GM21360 (cell line): ENCODE measurements at regions not wholly inside any gene's neighbourhood (a gene's known extent, or its start where the extent isn't known, plus 50 kb on each side); places are given as distances from the start of the nearest gene placed in this dataset.
"Not testable (repeated sequence)": the region's sequence is repeated elsewhere in the genome, so short reads cannot be mapped to it uniquely, and the experiment has no call there.

Experiments
- ATAC-seq: cut with Tn5 transposase; IDR thresholded peaks from one replicate; pipeline ENCODE4 v1.9.1; 2021; ENCODE audit warnings: mild to moderate bottlenecking, moderate library complexity; ENCODE audit not compliant: unreplicated experiment

DNA sequence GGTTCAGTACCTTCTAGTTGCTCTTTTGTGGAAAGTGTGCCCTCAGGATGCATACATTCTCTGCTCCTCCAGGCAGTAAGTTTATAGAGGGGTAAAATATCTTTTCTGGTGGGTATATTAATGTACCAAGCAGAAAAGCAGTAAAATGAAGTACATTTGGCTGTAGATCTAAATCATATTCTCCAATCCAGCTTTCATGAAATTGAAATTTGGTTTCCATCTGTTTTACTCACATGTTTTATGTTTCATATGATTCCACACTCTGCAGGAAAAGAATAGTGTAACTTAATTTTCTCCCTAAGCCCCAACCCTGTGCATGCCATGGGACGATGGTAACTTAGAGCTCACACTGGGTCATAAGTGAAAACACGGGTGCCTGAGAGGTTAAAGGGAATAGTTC is 172.3 kb downstream of the AKAIN1 start:
- no peak for ATAC-seq

DNA sequence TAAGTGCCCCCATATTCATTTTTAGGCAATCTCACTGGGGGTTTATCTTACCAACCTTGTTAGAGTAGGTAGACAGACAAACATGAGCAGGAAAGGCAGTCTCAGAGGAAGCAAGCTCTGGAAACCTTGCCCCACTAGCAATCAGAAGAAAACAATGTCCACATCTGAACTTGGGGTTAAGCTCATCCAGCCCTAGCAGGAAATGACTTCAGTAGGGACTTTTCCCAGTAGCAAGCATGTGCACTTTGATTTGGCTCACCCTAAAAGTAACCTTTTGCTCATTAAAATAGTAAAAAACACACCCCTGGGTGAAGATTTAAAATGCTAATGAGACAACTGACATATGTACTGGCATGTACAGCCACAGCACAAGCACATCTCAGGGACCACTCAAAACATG is 175.5 kb downstream of the AKAIN1 start:
- no peak for ATAC-seq

DNA sequence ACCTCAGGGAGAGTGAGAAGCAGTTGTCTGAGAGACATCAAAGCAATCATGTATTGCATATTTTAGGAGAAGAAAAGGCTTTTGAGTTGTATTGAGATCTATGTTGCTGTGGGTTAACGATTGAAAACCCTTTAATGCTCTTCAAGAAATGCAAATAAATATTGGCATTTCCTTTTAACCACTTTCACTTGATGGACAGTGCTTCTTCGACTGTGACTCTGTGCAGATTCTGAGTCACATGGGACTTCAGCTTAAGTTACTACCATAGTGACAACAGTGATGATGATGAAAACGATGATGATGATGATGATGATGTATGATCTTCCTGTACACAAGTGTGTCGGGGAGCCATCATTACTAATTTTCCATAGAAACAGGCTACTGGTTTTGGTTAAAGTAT is 181.8 kb downstream of the AKAIN1 start:
- ATAC-seq = no peak

DNA sequence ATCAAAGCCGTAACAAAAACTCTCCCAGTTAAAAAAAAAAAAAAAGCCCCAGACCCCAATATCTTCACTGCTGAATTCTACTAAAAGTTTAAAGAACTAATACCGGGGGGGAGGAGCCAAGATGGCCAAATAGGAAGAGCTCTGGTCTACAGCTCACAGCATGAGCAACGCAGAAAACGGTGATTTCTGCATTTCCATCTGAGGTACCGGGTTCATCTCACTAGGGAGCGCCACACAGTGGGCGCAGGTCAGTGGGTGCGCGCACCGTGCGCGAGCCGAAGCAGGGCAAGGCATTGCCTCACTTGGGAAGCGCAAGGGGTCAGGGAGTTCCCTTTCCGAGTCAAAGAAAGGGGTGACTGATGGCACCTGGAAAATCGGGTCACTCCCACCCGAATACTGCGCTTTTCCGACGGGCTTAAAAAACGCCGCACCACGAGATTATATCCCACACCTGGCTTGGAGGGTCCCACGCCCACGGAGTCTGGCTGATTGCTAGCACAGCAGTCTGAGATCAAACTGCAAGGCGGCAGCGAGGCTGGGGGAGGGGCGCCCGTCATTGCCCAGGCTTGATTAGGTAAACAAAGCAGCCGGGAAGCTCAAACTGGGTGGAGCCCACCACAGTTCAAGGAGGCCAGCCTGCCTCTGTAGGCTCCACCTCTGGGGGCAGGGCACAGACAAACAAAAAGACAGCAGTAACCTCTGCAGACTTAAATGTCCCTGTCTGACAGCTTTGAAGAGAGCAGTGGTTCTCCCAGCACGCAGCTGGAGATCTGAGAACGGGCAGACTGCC is 192.8 kb downstream of the AKAIN1 start:
- not testable (repeated sequence) for ATAC-seq

DNA sequence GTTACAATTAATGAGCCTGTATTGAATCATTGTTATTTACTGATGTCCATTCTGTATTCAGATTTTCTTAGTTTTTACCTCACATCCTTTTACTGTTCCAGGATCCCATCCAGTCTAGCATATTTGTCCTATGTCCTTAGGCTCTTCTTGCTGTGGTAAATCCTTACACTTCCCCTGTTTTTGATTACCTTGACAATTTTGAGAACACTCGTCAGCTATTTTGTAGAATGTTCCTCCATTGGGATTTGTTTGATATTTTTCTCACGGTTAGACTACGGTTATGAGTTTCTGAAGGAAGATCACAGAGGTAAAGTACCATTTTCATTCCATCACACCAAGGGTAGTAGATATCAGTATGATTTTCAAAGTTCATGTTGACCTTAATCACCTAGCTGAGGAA is 202.3 kb downstream of the AKAIN1 start:
- no peak for ATAC-seq

DNA sequence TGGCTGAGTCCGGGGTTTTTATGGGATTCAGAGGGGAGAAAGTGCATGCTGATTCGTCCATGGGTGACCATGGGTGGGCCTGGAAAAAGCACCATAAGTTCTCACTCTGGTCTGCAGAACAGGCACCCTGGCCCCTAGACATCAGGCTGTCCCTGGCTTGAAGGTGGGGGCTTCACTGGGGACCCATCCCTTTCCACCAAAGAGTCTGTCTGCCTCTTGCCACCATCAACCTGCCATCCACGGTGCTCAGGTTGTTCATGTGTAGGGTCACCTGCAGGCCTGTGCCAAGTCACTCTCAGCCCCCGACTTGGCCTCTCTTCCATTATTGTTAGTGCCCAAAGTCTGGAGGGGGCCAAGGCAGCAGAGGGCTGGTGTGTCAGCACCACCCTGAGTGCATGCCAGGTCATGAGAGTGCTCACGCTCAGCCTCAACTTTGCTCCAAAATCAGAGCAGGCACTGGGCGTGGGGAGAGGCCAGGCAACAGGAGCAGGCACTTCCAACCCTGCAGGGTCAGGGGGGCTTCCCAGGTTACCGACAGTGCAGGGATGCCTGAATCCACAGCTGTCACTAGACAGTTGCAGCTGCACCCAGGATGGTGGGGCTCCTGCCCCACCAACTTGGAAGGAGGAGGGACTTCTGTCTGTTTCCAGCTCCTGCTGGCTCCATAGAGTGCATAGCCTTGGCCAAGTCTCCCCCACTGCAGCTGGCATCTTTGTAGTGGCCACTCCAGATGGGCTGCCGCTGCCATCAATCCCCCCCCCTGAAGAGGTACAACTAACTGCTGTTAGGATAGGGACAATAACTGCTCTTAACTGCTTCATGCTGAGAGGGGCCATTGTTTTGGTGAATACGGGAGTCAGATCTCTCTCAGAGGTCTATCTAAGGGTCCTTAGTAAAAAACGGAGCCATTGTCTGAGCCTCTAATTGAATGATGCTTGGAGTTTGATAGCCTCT is 209.3 kb downstream of the AKAIN1 start:
- ATAC-seq = no peak

DNA sequence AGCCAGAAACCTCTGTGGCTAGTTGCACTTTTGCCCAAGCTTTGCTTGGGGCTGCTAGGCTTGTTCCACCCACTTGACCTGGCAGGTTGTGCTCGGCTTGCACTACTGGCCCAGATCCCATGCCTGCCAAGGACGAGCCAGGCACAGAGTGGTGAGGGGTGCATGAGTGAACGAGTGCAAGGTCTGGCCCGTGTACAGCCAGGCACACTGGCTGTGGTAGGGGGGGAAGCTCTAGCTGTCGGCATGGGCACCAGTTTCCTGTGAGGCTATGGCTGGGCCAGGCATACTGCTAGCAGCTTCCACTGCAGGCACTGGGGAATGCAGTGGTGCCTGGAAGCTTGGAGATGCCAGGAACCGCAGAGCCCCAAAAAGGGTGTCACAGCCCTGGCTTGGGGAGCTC is 210.4 kb downstream of the AKAIN1 start:
- no peak for ATAC-seq

DNA sequence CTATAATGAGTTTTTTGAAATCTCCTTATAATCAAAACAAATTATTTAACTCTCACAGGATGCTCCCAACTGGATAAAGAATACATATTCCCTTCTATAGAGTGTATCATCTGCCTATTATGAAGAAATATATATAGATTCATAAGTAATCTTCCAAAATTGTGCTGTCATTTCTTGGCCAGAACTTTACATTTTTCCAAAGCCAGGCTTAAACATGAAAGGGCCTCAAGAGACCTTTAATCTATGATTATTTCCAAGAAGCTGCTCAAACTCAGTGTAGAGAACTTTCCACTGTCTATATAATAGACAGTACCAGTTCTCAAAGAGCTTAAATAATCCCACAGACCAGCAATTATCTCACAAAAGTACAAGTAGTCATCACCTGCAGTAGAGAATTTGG is 211.0 kb downstream of the AKAIN1 start:
- no peak for ATAC-seq

DNA sequence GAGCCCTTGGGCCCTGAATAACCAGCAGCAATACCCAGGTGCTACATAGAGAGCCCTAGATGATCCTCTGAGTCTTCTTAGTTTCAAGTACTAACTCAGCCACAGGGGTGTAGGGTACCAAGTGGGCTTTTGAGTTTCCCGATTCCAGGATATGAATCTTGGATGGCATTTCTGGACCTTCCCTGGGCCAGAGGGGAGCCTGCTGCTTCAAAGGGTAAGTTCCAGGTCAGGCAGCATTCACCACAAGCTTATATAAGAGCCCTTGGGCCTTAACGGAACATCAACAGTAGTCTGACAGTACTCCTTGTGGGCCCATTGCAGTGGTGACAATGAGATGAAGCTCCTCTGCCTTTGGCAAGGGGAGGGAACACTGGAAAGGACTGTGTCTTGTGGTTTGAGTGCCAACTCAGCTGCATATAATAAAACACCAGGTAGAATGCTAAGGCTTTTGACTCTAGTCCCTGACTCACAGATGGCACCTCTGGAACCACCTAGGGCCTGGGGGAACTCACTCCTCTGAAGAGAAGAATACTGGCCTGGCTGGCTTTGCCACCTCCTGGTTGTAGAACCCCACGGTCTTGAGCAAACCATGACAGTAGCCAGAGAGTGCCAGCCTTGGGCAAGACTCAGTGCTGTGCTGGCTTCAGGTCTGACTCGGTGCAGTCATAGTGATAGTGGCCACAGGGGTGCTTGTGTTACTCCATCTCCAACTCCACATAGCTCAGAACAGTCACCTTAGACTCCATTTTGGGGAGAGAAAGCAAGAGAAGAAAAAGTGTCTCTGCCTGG is 235.7 kb downstream of the AKAIN1 start:
- ATAC-seq = no peak

DNA sequence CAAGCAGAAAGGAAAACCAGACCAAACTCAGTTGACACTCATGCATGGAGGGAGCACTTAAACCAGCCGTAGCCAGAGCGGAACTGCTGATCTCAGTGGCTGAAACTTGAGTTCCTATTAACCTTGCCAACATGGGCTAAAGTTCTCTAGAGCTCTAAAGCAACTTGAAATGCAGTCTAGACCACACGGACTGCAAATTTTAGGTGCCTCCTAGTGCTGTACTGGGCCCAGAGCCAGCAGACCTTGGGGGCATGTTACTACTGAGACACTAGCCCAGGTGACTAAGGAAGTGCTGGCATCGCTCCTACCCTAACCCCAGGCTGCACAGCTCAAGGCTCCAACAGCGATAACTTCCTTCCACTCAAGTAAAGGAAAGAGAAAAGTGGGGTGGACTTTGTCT is 236.5 kb downstream of the AKAIN1 start:
- no peak for ATAC-seq

DNA sequence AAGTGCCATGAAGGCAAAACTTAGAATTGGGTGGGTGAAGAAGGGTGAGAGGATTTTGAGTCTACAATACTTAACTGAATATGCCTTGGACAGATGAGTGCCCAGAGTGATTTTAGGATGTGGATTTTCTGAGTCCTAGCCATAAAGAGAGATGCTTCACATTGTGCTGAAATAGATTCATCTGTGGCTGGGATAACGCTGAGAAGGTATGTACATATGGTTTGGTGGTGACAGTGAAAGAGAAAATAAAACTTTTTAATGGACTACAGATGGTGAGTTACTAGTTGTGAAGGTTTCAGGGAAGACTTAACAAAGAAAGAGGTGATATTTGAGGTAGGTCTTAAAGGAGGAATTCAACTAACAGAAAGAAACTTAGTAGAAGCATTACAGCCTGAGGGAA is 265.8 kb downstream of the AKAIN1 start:
- no peak for ATAC-seq

DNA sequence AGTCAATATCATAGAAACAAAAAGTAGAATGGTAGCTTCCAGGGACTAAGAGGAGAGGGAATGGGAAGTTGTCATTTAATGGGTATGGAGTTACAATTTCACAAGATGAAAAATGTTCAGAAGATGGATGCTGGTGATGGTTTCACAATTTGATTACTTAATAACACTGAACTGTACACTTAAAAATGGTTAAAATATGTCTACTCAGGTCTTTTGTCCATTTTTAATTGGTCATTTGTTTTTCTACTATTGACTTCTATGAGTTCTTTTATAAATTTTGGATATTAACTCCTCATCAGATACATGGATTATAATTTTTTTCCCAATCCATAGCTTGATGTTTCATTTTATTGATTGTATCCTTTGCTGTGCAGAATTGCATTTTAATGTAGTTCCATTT is 275.5 kb downstream of the AKAIN1 start:
- no peak for ATAC-seq

DNA sequence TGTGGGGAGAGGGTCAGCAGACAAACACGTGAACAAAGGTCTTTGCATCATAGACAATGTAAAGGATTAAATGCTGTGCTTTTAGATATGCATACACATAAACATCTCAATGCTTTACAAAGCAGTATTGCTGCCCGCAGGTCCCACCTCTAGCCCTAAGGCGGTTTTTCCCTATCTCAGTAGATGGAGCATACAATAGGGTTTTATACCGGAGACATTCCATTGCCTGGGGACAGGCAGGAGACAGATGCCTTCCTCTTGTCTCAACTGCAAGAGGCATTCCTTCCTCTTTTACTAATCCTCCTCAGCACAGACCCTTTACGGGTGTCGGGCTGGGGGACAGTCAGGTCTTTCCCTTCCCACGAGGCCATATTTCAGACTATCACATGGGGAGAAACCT is 279.5 kb downstream of the AKAIN1 start:
- ATAC-seq = not testable (repeated sequence)

DNA sequence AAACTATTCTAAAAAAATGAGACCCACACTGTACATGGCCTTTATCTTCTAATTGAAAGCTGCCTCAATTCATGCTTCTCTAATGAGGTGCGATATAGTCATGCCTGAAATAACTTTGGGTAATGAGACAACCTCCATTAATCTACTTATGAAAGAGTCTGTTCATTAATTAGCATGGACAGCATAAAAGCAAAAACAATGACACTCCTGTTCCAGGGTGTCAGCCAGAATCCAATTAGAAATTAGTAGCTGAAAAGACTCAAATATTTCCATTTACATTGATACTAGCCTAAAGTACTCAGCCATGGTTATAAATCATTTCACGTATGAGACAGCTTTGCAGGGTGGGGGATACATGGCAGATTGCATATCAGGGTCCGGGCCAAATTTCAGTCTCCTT is 288.7 kb downstream of the AKAIN1 start:
- ATAC-seq = no peak

DNA sequence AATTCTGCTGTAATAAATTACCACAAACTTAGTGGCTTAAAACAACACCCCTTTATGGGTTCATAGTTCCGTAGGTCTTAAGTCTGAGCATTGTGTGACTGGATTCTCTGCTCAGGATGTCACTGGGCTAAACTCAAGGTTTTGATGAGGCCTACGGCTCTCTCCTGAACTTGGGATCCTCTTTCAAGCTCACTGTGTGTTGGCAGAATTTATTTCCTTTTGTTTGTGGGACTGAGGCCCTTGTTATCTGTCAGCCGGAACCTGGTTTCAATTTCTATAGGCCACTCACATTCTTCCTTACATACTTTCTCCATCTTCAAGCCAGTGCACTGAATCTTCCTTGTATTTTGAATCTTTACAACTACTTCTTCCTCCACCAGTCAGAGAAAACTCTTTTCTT is 290.2 kb downstream of the AKAIN1 start:
- no peak for ATAC-seq

DNA sequence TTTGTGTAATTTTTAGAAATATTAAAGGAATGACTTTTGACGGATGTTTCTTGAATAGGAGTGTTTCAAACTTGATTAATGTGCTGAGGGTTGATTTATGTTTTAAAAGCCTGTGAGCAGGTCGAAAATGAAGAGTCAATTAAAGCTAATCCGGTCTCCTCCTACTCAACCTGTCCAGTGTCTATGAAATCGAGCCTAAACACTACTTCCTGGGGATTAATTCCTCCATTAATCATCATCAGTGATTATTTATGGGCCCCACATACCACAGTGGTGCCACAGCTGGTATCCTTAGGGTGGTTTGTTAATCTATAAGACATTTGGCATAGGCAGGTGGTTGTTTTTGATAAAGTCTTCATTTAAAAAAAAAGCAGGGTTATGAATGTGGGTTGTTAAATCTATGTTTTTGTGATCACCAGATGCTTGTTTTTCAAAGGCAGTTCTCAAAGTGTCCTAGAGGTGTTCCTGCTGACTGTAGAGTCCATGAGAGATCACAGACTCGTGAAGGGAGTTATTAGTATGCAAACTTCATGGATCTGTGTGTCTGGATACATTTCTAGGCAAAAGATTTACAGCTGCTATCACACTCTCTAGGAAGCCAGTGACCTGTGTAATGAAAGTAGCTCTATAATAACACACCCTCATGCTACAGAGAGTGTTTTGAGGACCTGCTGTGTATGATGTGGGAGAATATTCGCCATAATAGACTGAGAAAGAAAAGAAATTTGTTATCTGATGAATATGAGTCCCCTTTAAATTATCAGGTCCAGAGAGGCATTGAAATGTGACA is 308.6 kb downstream of the AKAIN1 start:
- no peak for ATAC-seq

DNA sequence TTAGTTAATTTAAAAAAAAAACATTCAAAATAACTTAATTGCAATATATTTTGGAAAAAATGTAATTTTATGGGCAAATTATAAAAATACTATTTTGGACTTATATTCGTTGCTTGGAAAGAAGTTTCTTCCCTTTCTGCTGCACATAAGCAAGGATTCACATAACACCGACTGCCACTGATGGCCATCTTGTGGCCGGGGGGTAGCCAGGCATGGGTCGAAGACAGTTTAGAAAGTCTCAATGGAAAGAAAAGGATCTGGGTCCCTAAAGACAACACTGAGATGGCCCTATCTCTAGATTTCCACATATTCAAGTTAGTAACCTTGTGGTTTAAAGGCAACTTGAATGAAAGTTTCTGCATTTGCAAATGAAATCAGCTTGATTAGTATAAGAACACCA is 318.6 kb downstream of the AKAIN1 start:
- no peak for ATAC-seq

DNA sequence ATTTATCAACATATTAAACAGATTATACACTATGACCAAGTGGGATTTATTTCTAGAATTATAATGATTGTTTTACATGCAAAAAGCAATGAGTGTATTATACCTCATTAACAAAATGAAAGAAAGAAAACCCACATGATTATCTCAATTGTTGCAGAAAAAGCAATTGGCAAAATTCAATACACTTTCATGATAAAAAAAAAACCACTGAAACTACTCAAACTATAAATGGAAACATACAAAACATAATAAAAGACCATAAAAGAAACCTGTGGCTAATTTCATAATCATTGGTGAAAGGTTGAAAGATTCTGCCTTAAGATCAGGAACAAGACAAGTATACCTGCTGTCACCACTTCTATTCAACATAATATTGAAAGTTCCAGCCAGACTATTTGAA is 325.9 kb downstream of the AKAIN1 start:
- no peak for ATAC-seq

DNA sequence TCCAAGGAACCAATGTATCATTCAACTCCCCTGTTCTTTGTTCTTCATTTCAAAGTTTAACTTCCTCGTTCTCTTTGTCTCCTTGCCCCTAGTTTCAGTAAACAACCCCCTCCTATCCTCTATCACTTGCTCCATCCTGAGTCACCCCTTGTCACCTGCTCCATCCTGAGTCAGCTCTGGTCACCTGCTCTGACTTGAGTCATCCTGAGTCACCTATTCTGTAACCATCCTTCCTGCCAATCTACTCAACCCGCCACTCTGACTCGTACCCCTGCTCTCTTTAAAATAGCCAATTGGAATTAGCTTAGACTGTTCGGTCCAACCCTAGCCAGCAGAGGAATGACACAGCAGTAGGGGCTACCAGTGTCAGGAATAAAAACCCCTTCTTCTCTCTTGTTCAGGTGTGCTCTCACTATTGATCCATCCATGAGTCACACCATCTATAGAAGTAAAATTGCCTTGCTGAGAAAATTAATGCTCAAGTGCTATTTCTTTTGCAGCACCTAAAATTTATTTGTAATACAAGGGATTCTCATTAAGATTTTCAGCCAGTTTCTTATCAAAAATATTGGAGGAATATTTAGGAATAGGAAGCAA is 326.8 kb downstream of the AKAIN1 start:
- ATAC-seq = no peak

DNA sequence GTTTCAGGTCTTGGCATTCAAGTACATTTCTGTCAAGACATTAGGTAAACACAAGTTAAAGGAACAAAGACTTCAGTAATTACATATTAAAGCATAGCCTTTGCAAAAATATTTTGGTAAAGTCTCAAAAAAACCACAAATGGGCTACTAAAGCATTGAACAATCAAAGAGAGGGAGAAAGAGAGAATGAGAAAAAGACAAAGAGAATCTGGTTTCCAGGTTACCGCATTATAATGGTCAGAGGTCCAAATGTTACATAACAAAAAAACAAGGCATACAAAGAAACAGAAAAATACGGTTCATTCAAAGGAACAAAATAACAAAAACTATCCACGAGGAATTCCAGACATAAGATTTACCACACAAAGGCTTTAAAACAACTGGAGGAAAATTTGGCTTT is 327.9 kb downstream of the AKAIN1 start:
- ATAC-seq = no peak
